Astrocyte of the cerebellum (primary cell): ENCODE measurements at regions not wholly inside any gene's neighbourhood (a gene's known extent, or its start where the extent isn't known, plus 50 kb on each side); places are given as distances from the start of the nearest gene placed in this dataset.
"Not testable (repeated sequence)": the region's sequence is repeated elsewhere in the genome, so short reads cannot be mapped to it uniquely, and the experiment has no call there.

Experiments used
- DNase-seq: peaks from one replicate; pipeline ENCODE4 v3.0.0-alpha.2; 2011; ENCODE audit warnings: low read depth
- H3K4me3 ChIP-seq: 2 replicates; pipeline ENCODE4 v1.5.1; 2011; ENCODE audit warnings: mild to moderate bottlenecking, low read depth, low read length, moderate library complexity
- in situ Hi-C: cut with HindIII; loops from 2 replicates; pipeline ENCODE4 v1.10.0; 2017; ENCODE audit warnings: low sequenced_read_pairs
- TF ChIP-seq, protein P1 (sequence below): IDR thresholded peaks from 2 replicates; pipeline ENCODE4 v1.5.1; 2012; ENCODE audit warnings: low read length, low read depth, moderate library complexity, mild to moderate bottlenecking; ENCODE audit errors: missing control alignments

DNA sequence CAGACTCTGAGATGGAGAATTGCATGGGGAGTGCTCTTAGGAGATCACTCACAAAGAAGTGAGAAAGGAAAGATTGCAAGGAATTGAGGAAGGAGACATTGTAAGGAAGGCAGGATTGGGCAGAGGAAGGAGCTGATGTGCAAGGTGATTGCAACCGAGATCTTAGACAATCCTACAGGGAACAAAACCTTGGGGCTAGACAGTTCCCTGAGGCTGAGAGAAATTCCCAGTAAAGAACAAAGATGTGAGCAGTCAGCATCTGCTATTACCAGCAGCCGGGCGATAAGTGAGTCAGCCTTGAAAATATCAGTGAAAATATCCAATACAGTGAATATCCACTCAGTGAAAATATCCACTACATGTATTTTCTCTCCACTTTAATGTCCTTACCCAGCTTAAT lies 143.6 kb upstream of the TBC1D5 start:
- in situ Hi-C loops, result no loop called here
- H3K4me3 ChIP-seq, result no peak overlapping the region
- DNase-seq, result no peak
- TF ChIP-seq, protein P1, sequence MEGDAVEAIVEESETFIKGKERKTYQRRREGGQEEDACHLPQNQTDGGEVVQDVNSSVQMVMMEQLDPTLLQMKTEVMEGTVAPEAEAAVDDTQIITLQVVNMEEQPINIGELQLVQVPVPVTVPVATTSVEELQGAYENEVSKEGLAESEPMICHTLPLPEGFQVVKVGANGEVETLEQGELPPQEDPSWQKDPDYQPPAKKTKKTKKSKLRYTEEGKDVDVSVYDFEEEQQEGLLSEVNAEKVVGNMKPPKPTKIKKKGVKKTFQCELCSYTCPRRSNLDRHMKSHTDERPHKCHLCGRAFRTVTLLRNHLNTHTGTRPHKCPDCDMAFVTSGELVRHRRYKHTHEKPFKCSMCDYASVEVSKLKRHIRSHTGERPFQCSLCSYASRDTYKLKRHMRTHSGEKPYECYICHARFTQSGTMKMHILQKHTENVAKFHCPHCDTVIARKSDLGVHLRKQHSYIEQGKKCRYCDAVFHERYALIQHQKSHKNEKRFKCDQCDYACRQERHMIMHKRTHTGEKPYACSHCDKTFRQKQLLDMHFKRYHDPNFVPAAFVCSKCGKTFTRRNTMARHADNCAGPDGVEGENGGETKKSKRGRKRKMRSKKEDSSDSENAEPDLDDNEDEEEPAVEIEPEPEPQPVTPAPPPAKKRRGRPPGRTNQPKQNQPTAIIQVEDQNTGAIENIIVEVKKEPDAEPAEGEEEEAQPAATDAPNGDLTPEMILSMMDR, result no peak

DNA sequence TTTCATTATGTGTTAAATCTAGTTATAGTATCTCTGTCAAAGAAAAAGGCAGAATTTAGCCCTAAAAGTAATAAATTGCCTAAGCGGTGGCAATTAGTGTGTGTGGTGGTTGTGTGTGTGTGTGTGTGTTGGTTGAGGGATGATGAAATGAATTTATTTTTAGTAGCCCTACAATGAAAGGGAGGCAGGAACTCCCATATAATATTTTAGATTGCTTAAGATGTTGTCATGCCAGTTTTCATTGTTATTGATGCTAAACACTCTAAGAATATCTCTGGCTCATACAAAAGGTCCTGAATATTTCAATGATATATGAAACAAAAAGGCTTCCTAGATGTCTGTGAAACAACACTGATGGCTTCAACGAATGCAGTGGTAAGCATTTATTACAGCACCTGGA lies 140.6 kb upstream of the TBC1D5 start:
- TF ChIP-seq, protein P1, result no peak
- no peak for DNase-seq

DNA sequence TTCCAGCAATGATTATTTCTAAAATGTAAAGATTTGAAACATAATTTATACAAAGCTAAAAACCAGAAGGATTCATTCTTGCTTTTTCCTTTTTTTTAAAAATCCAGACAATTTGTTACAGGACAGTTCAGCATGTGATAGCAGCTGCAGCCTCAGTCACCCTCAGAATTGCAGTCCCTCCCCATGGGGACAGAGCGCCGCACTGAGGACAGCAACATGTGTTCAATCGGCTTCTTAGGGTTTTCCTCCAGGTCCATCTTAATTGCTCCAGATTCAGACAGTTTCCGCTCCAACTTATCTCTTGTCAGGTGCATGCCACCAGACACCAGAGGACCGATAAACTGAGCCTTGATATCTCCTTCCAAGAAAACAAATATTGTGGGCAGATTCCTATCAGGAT lies 134.9 kb upstream of the TBC1D5 start:
- no peak overlapping the region for H3K4me3 ChIP-seq

More for the DNA sequence above, 140.6 kb upstream of the TBC1D5 start:
- in situ Hi-C loops, result no loop called here
- H3K4me3 ChIP-seq, result no peak overlapping the region

DNA sequence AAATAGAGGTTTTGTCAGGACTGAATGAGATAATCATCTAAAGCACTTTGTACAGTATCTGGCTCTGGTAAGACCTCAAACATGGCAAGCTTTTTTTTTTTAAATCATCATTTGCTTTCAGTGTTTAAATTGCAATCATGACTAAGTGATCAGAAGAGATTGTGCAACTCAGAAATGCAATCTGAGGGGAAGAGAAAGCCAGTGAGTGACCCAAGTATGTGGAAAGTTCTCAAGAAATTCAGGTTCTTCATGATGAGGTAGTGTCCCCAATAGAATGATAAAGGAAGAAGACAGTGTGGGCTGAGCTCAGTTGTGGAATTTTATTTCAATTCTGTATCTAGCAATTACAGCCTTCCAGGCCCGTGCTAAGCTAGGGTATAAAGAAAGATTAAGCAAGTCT lies 132.2 kb upstream of the TBC1D5 start:
- TF ChIP-seq, protein P1, result no peak
- no peak overlapping the region for H3K4me3 ChIP-seq
- no peak for DNase-seq
- in situ Hi-C loops, result no loop called here

More for the DNA sequence above, 134.9 kb upstream of the TBC1D5 start:
- TF ChIP-seq, protein P1, result no peak
- in situ Hi-C loops, result no loop called here
- no peak for DNase-seq

DNA sequence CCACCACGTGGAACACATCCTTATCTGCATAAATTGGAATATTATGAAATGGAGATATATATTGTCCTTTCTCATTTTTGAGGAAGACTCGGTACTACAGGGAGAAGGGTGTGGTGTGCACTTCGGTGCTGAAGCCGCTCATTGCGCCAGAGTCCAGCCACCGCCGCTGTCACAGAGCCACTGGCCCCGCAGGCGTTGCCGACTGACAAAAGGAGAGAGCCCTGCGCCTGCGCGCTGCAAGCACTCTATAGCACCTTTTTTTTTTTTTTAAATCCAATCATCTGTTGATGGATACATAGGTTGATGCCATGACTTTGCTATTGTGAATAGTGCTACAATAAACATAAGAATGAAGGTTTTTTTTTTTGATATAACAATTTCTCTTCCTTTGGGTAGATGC lies 130.0 kb upstream of the TBC1D5 start:
- no peak for DNase-seq
- in situ Hi-C loops, result no loop called here
- TF ChIP-seq, protein P1, result no peak
- no peak overlapping the region for H3K4me3 ChIP-seq

DNA sequence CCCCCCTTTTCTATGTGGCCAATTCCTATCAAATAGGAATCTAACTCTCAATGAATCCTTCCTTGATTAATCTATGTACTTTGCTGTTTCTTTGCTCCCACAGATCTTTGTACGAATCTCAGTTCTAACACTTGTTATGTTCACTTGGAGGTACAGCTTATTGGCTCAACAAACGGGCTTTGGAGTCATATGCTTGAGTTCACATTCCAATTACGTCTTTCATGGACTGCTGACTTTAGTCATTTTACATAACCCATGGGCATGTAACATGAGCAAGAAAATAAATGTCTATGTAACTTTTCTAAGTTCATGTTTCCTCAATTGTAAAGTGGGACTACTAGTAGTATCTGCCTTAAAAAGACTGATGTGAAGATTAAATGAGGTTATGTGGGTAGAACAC lies 123.2 kb upstream of the TBC1D5 start:
- TF ChIP-seq, protein P1, result no peak
- in situ Hi-C loops, result no loop called here
- no peak for DNase-seq
- H3K4me3 ChIP-seq, result no peak overlapping the region

DNA sequence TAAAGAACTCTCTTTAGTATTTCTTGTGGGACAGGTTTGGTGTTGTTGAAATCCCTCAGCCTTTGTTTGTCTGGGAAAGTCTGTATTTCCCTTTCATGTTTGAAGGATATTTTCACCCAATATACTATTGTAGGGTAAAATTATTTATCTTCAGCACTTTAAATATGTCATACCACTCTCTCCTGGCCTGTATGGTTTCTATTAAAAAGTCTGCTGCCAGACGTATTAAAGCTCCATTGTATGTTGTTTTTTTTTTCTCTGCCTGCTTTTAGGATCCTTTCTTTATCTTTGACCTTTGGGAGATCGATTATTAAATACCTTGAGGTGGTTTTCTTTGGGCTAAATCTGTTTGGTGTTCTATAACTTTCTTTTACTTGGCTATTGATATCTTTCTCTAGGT lies 119.0 kb upstream of the TBC1D5 start:
- no peak for DNase-seq
- TF ChIP-seq, protein P1, result no peak
- in situ Hi-C loops, result no loop called here
- no peak overlapping the region for H3K4me3 ChIP-seq

DNA sequence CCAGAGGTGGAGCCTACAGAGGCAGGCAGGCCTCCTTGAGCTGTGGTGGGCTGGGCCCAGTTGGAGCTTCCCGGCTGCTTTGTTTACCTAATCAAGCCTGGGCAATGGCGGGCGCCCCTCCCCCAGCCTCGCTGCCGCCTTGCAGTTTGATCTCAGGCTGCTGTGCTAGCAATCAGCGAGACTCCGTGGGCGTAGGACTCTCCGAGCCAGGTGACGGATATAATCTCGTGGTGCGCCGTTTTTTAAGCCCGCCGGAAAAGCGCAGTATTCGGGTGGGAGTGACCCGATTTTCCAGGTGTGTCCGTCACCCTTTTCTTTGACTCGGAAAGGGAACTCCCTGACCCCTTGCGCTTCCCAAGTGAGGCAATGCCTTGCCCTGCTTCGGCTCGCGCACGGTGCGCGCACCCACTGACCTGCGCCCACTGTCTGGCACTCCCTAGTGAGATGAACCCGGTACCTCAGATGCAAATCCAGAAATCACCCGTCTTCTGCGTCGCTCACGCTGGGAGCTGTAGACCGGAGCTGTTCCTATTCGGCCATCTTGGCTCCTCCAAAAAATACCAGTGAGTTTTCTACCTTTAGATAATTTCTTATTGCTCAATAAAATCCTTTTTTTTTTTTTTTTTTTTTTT lies 118.5 kb upstream of the TBC1D5 start:
- H3K4me3 ChIP-seq, in situ Hi-C loops, DNase-seq: not testable (repeated sequence)
